Effector CD8-positive, alpha-beta T cell (primary cell): ENCODE measurements at regions not wholly inside any gene's neighbourhood (a gene's known extent, or its start where the extent isn't known, plus 50 kb on each side); places are given as distances from the start of the nearest gene placed in this dataset.

Source experiments
- DNase-seq: peaks from one replicate; lab custom pipeline; 2025; lab: John Stamatoyannopoulos, UW

GRCh38 chr3:102183186-102183585, 251.6 kb upstream of the ZPLD1 start:
- no peak for DNase-seq

GRCh38 chr3:102183623-102184022, 251.2 kb upstream of the ZPLD1 start:
- no peak for DNase-seq

- DNase-seq: no peak
Observed at GRCh38 chr3:102189541-102189940, 245.3 kb upstream of the ZPLD1 start.

DNA sequence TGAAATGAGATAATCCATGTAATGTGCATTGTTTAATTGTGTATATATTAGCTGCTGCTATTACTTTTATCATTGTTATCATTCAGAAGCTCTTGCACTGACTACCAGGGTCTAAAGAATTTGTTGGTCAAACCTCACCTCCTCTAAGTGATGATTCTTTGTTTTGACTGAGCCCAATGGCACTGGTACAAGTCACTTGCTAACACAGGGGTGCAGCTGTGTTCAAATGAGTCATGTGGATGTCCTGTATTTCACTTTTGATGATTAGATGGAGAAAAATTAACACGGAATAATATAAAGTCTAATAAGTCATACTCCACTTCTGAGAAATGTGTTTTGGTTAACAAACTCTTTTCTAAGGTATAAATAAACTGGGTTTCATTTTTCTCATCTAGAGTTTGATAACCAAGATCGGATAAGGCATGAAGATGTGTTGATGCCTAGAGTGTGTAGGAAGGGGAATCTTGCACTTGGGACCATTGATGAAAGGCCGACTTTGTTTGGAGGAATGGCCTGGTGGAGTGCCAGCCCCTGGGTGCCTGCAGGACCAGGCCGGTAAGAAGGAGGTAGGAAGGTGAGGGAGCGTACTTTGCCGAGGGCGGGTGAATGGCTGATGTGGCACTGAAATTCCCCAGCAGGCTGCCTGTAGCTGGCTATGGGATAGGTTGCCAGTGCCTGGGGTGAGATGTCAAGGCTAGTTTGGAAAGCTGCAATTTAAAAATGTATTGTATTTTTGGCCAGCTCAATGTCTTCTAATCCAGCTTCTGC, 244.7 kb upstream of the ZPLD1 start:
- no peak for DNase-seq

DNA sequence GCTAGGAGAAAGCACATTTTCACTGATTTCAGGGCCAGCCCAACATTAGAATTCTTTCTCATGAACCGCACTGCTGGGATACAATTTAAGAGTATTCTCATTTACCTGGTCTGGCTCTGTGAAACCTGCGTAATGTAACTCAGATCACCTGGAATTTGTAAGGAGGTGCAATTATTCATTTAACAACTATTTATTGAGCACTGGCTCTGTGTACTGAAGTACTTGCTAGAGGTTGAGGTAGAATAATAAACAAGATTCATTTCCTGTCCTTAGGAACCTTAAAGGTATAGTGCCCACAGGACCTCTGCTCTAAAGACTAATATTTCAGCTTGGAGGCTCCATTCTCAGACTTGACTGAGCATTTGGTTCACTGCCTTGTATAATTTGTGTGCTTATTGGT, 242.2 kb upstream of the ZPLD1 start:
- no peak for DNase-seq

- no peak for DNase-seq
Observed at GRCh38 chr3:102193255-102193654, 241.6 kb upstream of the ZPLD1 start.

- DNase-seq: no peak
Observed at GRCh38 chr3:102194001-102194400, 240.8 kb upstream of the ZPLD1 start.

GRCh38 chr3:102194760-102195159, 240.1 kb upstream of the ZPLD1 start:
- DNase-seq: no peak

- DNase-seq: no peak
Observed at GRCh38 chr3:102195198-102195948, 239.4 kb upstream of the ZPLD1 start.

- DNase-seq: no peak
Observed at GRCh38 chr3:102200126-102200525, 234.7 kb upstream of the ZPLD1 start.

- DNase-seq: no peak
Observed at GRCh38 chr3:102200560-102200959, 234.3 kb upstream of the ZPLD1 start.

GRCh38 chr3:102205647-102206046, 229.2 kb upstream of the ZPLD1 start:
- no peak for DNase-seq

- DNase-seq: no peak
Observed at GRCh38 chr3:102206511-102207031, 228.2 kb upstream of the ZPLD1 start.

GRCh38 chr3:102207151-102207571, 227.7 kb upstream of the ZPLD1 start:
- DNase-seq: no peak

DNA sequence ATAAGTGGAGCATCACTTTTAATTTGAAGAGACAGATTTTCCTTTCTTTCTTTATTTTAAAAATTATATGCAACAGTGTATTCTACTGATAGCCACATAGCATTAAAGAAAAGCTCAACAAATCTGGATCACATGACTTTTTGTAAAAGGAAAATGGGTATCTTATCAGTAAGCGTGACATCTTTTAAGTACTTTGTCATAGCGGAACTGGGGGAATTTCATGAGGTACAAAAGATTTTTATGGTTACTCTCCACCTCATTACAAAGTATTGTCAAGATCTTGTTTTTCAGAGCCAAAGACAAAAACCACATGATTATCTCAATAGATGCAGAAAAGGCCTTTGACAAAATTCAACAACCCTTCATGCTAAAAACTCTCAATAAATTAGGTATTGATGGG, 219.6 kb upstream of the ZPLD1 start:
- DNase-seq: no peak

DNA sequence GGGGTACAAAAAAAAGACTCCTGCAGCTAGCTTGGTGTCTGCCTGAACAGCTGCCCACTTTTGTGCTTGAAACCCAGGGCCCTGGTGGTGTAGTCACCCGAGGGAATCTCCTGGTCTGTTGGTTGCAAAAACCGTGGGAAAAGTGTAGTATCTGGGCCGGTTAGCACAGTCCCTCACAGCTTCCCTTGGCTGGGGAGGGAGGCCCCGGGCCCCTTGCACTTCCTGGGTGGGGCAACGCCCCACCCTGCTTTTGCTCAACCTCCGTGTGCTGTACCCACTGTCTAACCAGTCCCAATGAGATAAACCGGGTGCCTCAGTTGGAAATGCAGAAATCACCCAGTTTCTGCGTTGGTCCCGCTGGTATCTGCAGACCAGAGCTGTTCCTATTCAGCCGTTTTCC, 211.7 kb upstream of the ZPLD1 start:
- no peak for DNase-seq

DNA sequence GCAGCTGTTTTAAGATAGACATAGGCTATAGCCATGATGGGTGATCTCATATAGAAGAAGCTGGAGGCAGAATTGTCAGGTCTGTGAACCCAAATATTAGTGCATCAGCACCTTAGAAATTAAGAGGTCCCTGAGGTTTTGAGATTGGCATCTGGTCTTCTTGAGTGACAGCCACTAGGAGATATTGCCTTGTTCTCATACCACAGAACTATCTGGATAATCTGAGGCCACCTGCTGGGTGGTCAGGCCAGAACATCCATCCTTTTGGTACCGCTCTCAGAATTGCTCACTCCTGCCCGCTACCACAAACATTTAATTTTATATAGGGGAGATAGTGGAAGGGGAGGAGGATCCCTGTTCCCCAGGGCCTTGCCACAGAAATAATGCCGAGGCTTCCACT, 210.6 kb upstream of the ZPLD1 start:
- DNase-seq: no peak

DNA sequence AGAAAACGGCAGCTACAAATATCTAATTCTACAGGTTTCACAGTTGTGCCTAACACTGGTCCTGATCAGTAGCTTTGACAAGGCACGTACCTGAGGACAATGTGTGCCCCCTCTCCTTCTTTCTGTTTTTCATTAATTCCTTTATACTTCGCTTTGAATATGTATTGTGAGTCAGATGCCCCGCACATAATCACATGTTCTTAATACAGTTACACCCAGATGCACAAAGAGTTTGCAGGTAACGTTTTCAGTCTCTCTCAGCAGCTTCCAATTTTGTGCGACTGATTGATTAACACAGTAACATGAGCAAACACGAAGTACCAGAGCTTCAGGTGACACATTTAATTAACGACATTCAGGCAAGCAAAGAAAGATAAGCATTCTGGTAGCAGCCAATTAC, 209.8 kb upstream of the ZPLD1 start:
- DNase-seq: no peak

- no peak for DNase-seq
Observed at GRCh38 chr3:102225407-102226132, 209.2 kb upstream of the ZPLD1 start.

DNA sequence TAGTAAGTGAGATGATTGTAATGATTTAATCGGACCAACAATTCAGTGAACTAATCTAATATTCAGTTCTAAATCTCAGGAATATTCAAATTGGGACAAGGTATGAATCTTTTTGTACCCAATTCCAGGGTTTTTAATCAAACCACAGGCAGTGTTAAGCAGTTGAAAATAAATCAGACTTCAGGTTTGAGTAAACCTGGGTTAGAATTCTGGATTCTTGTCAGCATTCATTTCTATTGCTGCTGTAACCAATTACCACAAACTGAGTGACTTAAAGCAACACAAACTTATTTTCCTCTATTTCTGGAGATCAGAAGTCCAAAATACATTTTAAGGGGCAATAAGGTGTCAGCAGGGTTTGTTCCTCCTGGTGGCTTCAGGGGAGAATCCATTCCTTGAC, 208.4 kb upstream of the ZPLD1 start:
- no peak for DNase-seq

- DNase-seq: peak; percentile 57
Observed at GRCh38 chr3:102229062-102229655, 205.7 kb upstream of the ZPLD1 start.

GRCh38 chr3:102230057-102230456, 204.8 kb upstream of the ZPLD1 start:
- DNase-seq: no peak
